Mammary epithelial cell (primary cell): ENCODE measurements at regions not wholly inside any gene's neighbourhood (a gene's known extent, or its start where the extent isn't known, plus 50 kb on each side); places are given as distances from the start of the nearest gene placed in this dataset.

Source experiments
- CTCF ChIP-seq, 2 donors: IDR thresholded peaks in 1 of 2; conservative IDR thresholded peaks in 1 of 2; 2 replicates each; pipeline ENCODE4 v1.5.1; 2011 to 2012; ENCODE audit warnings: inconsistent platforms in 2 of 2, low read length in 2 of 2, mild to moderate bottlenecking in 2 of 2, control low read depth in 1 of 2, low read depth in 1 of 2; ENCODE audit not compliant: insufficient read depth in 1 of 2; ENCODE audit errors: extremely low read depth in 1 of 2
- EZH2 ChIP-seq: IDR thresholded peaks from 2 replicates; pipeline ENCODE4 v1.6.1; 2012; ENCODE audit warnings: low read length, inconsistent platforms, borderline replicate concordance

DNA sequence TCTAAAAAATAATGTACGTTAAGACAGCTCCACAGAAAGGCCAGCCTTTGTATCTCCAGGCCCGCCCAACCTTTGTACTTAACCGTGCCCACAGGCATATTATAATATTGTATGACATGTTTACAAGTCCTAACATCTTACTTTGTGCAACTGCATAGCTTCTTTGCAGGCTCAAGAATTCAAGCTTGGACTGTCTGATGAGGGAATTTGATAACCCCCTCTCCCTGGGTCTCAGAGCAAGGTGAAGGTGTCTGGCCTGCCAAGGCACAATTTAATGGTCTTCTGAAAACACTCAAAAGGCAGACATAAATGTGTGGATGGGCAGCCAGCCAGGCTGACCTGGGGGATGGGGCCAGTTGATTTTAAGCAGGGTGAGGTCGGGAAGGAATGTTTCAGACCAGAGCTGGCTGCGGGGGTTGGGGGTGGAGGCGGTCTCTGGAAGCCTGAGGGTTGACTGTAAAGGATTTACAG lies 732.7 kb upstream of the FANCL start:
- TF ChIP-seq CTCF (conservative IDR thresholded peaks at IDR 0.05 in 1 of 2, IDR thresholded peaks at IDR 0.05 in 1 of 2; ENCODE audit: extremely low read depth in 1 of 2, insufficient read depth in 1 of 2, low read depth in 1 of 2, low read length in 2 of 2) (no peak), EZH2 (no peak)
